IPS-11a (cell line): ENCODE measurements at regions not wholly inside any gene's neighbourhood (a gene's known extent, or its start where the extent isn't known, plus 50 kb on each side); places are given as distances from the start of the nearest gene placed in this dataset.
A peak's percentile ranks its signal among the peaks of the same experiment; 100 is the strongest.
"Not testable (repeated sequence)": the region's sequence is repeated elsewhere in the genome, so short reads cannot be mapped to it uniquely, and the experiment has no call there.

ENCODE experiments used
- H3K4me3 ChIP-seq: one replicate; pipeline ENCODE4 v1.5.1; 2013; ENCODE audit warnings: low read depth, low read length, control low read depth

DNA sequence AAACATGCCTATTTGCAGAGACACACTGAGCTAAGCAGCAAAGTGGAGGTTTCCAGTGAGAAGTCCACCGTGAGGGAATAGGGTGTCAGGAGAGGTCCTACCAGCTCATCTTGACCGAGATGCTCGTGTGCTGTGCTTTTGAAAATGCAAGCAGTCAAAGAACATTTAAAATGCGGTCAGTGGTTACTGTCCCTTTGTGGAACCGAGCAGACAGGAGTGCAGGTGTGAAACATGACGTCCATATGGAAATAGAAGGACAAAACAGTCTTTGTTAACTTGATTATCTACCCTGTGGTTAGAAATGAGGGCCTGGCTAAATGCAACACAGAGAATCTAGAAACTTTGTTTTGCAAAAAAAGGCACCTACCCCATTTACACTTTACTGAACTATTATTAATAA, 473.3 kb downstream of the SPATA31A6 start:
- H3K4me3 ChIP-seq, result not testable (repeated sequence)

DNA sequence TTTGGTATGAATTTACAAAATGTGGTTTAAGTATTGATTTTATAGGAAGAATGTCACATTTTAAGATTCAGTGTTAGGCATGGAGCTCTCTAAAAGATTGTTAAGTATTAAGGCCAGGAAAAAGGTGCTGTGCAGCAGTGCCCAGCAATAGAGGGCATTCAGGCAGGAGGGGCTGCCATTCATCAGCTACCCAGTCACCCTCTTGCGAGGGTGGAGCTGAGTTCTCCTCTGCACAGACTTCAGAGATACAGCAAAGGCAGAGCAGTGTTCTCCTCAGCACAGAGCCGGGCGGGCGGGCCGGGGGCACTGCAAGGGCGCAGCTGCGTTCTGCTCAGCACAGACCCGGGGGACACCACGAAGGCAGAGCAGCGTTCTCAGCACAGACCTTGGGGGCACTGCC, 474.0 kb downstream of the SPATA31A6 start:
- H3K4me3 ChIP-seq, result not testable (repeated sequence)

DNA sequence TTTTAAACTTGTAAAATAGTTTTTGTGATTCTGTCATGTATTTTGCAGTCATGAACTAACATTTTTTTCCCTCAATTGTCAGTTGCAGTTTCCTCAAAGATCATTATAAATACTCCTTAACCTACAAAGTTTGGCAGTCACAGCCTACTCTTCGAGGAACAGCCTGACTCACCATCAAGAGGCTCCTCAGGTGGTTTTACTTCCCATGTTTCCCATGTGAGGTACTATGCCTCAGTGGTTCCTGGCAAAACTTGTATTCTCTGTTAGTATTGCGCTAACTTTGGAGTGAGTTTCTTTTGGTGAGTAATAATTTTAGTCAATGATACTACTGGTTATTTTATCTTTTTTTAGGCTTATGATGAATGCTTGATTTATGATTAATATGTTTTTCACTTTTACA, 513.7 kb downstream of the SPATA31A6 start:
- not testable (repeated sequence) for H3K4me3 ChIP-seq

- not testable (repeated sequence) for H3K4me3 ChIP-seq
These were observed 519.4 kb downstream of the SPATA31A6 start for GRCh38 chr9:42702890-42703289.

DNA sequence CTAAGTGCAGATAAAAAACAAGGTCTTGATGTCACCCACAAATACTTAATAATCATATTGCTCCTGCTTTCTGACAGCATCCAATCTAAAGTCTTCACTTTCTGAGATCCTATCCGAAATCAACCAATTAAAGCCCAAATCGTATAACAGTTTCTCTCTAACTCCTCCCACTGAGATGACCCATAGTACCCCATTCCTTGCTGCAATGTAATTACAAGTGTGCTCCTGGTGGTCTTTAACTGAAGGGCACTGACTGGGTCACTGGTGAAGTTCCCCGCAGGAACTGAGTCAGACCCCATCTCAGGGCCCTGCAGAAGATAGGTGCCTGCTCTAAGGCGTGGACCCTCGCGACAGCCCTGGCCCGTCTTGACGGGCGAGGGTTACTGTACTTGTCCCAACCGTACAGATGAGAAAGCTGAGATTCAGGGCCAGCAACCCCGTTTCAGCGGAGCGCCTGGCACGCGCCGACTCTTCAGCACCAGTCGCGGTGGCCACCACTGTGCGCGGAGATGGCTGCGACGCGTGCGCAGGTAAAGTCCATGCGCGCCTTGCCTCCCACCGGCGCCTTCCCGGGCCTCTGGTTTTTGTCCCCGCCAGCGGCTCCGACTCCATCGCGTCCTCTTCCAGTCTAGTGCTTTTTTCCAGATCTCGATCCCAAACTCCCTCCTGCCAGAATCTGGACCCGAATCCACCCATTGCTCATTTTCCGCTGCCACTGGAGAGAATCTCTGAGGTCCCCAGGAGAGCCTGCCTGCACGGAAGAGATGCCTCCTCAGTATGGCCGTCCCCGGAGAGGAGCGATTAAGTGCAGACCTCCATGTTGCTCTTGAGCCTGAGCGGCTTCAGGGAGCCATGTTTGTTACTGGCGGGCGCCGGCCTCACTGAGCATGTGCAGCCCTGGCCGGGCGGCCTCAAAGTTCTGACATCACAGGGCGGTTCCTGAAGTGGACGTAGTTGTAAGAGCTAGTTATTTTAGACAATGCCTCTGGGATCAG, 541.7 kb downstream of the SPATA31A6 start:
- not testable (repeated sequence) for H3K4me3 ChIP-seq

DNA sequence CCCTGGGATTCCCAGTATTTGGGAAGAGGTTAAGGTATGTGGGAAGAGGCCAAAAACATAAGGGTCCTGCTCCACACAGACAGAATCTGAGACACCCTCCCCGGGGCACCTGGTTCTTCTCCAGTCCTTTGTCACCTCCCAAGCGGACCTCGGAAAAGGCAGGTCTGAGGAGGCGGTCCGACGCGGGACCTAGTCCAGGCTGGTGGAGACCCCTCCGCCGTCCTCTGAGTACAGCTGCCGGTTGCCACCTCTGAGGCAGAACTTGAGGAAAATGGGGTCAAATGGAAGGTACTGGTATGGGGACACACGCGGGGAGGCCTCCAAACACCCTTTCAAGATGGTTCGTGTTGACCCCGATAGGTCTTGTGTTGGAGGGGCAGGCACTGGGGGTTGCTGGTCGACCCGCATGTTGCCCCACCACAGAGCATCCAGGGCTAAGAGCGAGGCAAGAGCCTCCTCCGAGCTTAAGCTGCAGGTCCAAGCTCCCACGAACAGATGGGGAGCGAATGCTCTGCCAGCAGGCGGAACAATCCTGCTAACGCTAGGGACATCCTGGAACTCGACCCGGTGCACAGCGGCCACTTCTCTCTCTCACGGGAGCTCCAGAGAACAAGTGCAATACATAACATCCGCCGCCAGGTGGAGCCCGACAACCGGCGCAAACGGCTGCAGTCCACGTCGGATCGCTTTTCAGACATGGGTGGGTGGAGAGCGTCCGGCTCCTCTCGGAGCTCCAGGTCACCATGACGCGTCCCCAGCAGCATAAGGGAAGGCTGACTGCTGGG, 559.8 kb downstream of the SPATA31A6 start:
- H3K4me3 ChIP-seq, result peak overlapping the region; percentile 13

DNA sequence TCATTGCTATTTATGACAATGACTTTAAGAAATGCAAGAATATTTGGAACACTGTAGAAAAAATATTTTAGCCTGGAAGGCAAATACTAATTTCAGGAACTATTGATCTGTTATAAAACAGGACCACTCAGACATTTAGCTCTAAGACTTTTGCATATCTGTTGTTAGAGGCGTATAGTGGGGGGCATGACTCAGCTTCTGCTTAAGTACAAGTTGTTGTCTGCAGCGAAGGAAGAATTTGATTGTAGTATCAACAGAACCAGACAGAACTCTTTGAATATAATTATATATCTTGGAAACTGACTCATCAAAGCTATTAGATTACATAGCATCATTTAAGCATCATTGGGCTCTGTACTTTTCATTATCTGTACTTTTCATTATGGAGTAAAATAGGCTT, 573.8 kb downstream of the SPATA31A6 start:
- not testable (repeated sequence) for H3K4me3 ChIP-seq

DNA sequence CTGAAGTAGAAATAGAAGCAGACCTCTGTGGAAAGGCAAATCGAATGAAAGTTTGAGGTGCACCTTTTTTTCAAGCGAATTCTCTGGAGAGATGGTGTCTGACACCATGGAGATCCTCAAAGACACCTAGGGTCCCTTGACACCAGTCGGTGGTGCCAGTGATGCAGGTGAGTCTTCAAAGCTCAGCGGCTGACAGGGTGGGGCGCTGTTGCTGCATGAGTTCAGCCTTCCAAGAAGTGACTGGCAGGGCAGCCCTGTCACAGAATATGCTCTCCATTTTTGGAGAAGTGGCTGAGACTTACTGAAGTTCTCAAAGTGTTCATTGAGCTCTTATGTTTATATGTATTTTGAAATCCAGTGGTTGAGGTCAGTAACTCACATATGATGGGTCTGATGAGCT, 575.9 kb downstream of the SPATA31A6 start:
- not testable (repeated sequence) for H3K4me3 ChIP-seq

DNA sequence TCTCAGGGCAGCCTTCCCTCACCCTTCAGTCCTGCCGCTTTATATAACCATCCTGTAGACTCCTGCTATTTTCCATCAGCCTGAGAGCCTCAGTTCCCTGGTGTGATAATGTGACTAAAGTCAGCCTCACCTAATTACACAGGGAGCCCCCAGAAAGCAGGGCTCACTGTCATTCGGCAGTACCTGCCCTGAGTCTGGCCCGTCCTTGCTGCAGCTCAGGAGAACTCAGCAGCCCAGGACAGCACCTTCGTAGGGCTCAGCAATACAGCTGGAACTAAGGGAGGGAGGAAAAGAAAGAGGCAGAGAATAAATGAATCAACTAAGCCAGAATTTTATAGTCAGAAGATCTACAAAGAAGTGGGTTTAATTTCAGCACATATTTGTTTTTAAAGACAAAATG, 598.7 kb downstream of the SPATA31A6 start:
- not testable (repeated sequence) for H3K4me3 ChIP-seq

GRCh38 chr9:42792725-42793124, 609.3 kb downstream of the SPATA31A6 start:
- not testable (repeated sequence) for H3K4me3 ChIP-seq

- not testable (repeated sequence) for H3K4me3 ChIP-seq
These were observed 615.1 kb downstream of the SPATA31A6 start for GRCh38 chr9:42798571-42798970.

DNA sequence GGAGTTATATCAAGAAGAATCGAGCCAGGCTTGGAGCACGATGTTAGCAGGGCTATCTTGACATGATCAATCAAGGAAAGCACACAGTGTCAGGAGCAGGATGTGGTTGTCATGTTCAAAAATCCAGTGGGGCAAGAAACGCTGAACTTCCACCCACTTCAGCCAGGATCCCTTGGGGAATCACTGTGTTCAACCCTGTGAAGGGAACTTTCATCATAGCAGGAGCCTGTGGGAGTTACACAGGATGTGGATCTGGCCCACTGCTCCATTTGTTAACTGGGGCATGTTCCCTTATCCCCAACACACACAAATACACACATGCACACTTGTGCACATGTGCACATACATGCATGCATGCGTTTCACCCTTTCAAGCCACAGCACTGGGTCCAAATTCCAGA, 619.3 kb downstream of the SPATA31A6 start:
- H3K4me3 ChIP-seq, result not testable (repeated sequence)

GRCh38 chr9:42806674-42807073, 623.2 kb downstream of the SPATA31A6 start:
- not testable (repeated sequence) for H3K4me3 ChIP-seq

GRCh38 chr9:42821468-42821867, 638.0 kb downstream of the SPATA31A6 start:
- H3K4me3 ChIP-seq, result not testable (repeated sequence)

DNA sequence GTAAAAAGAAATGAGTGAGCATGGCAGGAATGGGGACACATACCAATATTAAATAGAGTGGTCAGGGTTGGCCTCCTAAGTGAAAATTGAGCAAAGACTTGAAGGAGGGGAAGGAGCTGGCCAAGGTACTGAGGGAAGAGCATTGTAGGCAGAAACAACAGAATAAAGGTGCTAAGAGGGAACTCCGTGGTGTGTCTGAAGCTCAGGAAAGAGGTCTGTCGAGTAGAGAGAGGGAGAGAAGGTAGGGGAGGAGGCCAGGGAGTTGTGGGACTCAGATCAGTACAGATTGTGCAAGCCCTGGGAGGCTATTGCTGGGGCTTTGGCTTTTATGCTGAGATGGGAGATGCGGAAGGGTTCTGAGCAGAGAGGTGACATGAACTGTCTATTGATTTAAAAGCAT, 664.7 kb downstream of the SPATA31A6 start:
- H3K4me3 ChIP-seq, result not testable (repeated sequence)

GRCh38 chr9:42850896-42851693, 667.6 kb downstream of the SPATA31A6 start:
- H3K4me3 ChIP-seq, result not testable (repeated sequence)

GRCh38 chr9:42851701-42852100, 668.2 kb downstream of the SPATA31A6 start:
- H3K4me3 ChIP-seq, result not testable (repeated sequence)

DNA sequence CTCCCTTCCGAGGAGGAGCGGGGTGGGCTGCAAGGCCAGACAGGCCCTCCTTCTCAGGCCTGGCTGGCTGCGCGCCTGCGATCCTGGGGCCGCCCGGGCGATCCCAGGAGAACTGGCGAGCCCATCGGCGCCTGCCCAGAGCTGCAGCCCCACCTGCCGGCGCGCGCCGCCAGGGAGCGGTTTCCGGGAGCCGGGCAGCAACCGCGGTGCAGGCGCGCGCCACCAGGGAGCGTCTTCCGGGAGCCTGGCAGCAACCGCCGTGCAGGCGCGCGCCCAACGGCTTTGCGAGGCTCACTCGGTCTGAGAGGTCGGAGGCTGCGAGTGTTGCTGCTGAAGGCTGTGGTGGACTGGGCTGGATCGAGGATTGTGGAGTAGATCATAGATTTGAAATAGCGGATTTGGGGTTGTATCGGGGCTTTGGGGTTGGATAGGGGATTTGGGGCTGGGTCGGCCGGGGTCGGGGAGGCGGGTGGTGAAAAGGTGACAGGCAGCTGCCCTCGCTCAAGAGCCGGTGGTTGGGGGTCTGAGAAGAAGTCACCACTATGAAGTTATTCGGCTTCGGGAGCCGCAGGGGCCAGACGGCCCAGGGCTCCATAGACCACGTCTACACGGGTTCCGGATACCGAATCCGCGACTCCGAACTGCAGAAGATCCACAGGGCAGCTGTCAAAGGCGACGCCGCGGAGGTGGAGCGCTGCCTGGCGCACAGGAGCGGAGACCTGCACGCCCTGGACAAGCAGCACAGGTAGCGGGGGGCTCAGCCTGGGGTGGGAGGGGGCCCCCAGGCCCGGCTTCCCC, 668.9 kb downstream of the SPATA31A6 start:
- H3K4me3 ChIP-seq, result not testable (repeated sequence)

DNA sequence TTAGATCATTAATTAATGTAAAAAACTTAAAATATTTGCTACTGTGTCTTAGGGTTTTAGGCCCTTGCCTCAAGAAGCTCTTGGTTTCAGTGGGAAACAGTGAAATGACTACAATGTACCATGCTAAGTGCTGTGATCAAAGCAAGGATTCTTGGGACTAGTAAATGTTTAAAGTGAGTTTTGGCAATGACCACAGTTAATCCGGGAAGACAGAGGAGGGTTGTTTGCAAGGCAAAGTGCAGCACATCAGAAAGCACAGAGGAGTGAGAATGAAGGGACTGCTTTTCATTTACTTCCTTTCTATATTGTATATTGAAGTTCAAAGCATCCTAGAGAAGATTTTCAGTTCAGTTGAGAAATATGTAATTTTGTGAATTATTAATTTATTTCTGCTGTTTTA, 676.7 kb downstream of the SPATA31A6 start:
- not testable (repeated sequence) for H3K4me3 ChIP-seq

GRCh38 chr9:42862465-42862864, 679.0 kb downstream of the SPATA31A6 start:
- not testable (repeated sequence) for H3K4me3 ChIP-seq
